ENCODE measurements at regions not wholly inside any gene's neighbourhood (a gene's known extent, or its start where the extent isn't known, plus 50 kb on each side); places are given as distances from the start of the nearest gene placed in this dataset.

GRCh38 chr11:116184763-116185162, 588.0 kb downstream of the BUD13 start:
- 80 to 91% (median 88%) methylated on average over 8 of the region's 8 CpGs for WGBS, 4 donors
- TF ChIP-seq CTCF (IDR thresholded peaks at IDR 0.05) (no peak), POLR2A (IDR thresholded peaks at IDR 0.05) (no peak)
- no peaks in the 10 kb centered on the region for H3K9me3 ChIP-seq (replicated peaks in 1 of 3)
- intact Hi-C loops (cut with DNase I): no loop called here
- H3K4me1 ChIP-seq (replicated peaks in 1 of 2): no peaks in the 10 kb centered on the region
- no peaks in the 10 kb centered on the region for H3K36me3 ChIP-seq (replicated peaks in 1 of 2)
- no peak overlapping the region for H3K4me3 ChIP-seq
- DNase-seq: no peak
- H3K27me3 ChIP-seq: no peaks in the 10 kb centered on the region
- H3K27ac ChIP-seq: no peak overlapping the region

- 79 to 89% (median 87%) methylated on average over 7 of the region's 7 CpGs for WGBS, 4 donors
- Histone ChIP-seq H3K27me3 (no peaks in the 10 kb centered on the region), H3K4me3 (no peak overlapping the region), H3K27ac (no peak overlapping the region), H3K36me3 (replicated peaks in 1 of 2) (no peaks in the 10 kb centered on the region), H3K9me3 (replicated peaks in 1 of 3) (no peaks in the 10 kb centered on the region), H3K4me1 (replicated peaks in 1 of 2) (no peaks in the 10 kb centered on the region)
- intact Hi-C loops (cut with DNase I): no loop called here
- no peak for DNase-seq
- no peak for TF ChIP-seq POLR2A (IDR thresholded peaks at IDR 0.05)
- no peak for TF ChIP-seq CTCF (IDR thresholded peaks at IDR 0.05)
Measured at GRCh38 chr11:116182356-116182966, 590.3 kb downstream of the BUD13 start.

GRCh38 chr11:116180806-116181600, 591.8 kb downstream of the BUD13 start:
- intact Hi-C loops (cut with DNase I): no loop called here
- H3K4me1 ChIP-seq (replicated peaks in 1 of 2): no peaks in the 10 kb centered on the region
- WGBS, 4 donors: 71 to 87% (median 78%) methylated on average over 12 to 13 of the region's 13 CpGs
- H3K27ac ChIP-seq: no peak overlapping the region
- H3K9me3 ChIP-seq (replicated peaks in 1 of 3): no peaks in the 10 kb centered on the region
- no peak for DNase-seq
- no peaks in the 10 kb centered on the region for H3K27me3 ChIP-seq
- TF ChIP-seq POLR2A (IDR thresholded peaks at IDR 0.05): no peak
- no peak for TF ChIP-seq CTCF (IDR thresholded peaks at IDR 0.05)
- H3K4me3 ChIP-seq: no peak overlapping the region
- no peaks in the 10 kb centered on the region for H3K36me3 ChIP-seq (replicated peaks in 1 of 2)

- TF ChIP-seq CTCF (IDR thresholded peaks at IDR 0.05): no peak
- H3K36me3 ChIP-seq (replicated peaks in 1 of 2): no peaks in the 10 kb centered on the region
- no peak for DNase-seq
- no peaks in the 10 kb centered on the region for H3K27me3 ChIP-seq
- no peak overlapping the region for H3K27ac ChIP-seq
- 10 to 75% (median 60%) methylated on average over 2 to 3 of the region's 3 CpGs for WGBS, 4 donors
- H3K4me1 ChIP-seq (replicated peaks in 1 of 2): no peaks in the 10 kb centered on the region
- H3K9me3 ChIP-seq (replicated peaks in 1 of 3): no peaks in the 10 kb centered on the region
- intact Hi-C loops (cut with DNase I): no loop called here
- H3K4me3 ChIP-seq: no peak overlapping the region
Measured at GRCh38 chr11:116179401-116179800, 593.4 kb downstream of the BUD13 start.
